ENCODE measurements at regions not wholly inside any gene's neighbourhood (a gene's known extent, or its start where the extent isn't known, plus 50 kb on each side); places are given as distances from the start of the nearest gene placed in this dataset.

DNA sequence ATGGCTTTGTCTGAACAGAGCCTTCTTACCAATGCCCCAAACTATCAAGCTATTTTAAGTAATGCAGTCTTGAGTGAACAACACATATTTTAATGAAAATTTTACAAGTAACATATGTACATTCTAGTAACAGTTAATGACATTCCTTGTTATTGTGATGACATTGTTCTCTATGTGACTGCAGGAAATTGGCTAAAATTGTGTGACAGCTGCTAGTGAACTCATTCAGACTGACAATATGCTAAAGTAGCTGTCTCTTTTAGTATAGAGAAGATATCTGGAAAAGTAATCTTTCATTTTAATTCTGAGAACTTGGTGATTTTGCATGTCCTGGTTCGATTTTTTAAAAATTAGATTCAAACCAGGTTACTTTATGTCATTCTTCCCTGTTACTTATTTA lies 259.8 kb upstream of the MAGI2 start:
- TF ChIP-seq POLR2AphosphoS5 (IDR thresholded peaks at IDR 0.05; ENCODE audit: borderline replicate concordance, low read depth, low read length) (no peak), EZH2 (IDR thresholded peaks at IDR 0.05) (no peak), FOXP2 (optimal IDR thresholded peaks at IDR 0.05; ENCODE audit: control extremely low read depth, extremely low read length, insufficient read depth) (no peak)
